Breast epithelium (tissue), 4 donors: ENCODE measurements at regions not wholly inside any gene's neighbourhood (a gene's known extent, or its start where the extent isn't known, plus 50 kb on each side); places are given as distances from the start of the nearest gene placed in this dataset.

Experiments used
- DNase-seq, 2 donors: peaks; one replicate each; pipeline ENCODE4 v3.0.0-alpha.2; 2019; ENCODE audit warnings: low spot score in 2 of 2
- H3K27ac ChIP-seq, 2 donors: fragments of 200-600 bp; sonication (generic) in 1 of 2; one replicate each; pipeline ENCODE4 v1.5.1; 2016 to 2019; ENCODE audit warnings: mild to moderate bottlenecking in 1 of 2
- H3K27me3 ChIP-seq, 2 donors: fragments of 200-600 bp; sonication (generic) in 1 of 2; one replicate each; pipeline versions ENCODE4 v1.5.1 to v1.6.0; 2017 to 2019; ENCODE audit warnings: control low read depth in 1 of 2, mild to moderate bottlenecking in 1 of 2
- H3K36me3 ChIP-seq: fragments of 200-600 bp; one replicate; pipeline ENCODE4 v1.5.1; 2019
- H3K4me1 ChIP-seq, 2 donors: fragments of 200-600 bp; sonication (generic); one replicate each; pipeline ENCODE4 v1.5.1; 2016 to 2019; ENCODE audit warnings: control low read depth in 1 of 2
- H3K4me3 ChIP-seq, 3 donors: fragments of 200-600 bp; sonication (generic); 1 replicate in 2 of 3; 2 replicates in 1 of 3; pipeline ENCODE4 v1.5.1; 2016 to 2019; ENCODE audit warnings: mild to moderate bottlenecking in 3 of 3, moderate library complexity in 2 of 3
- H3K9me3 ChIP-seq, 2 donors: fragments of 200-600 bp; sonication (generic) in 1 of 2; one replicate each; pipeline ENCODE4 v1.5.1; 2016 to 2019; ENCODE audit warnings: control low read depth in 1 of 2
- CTCF ChIP-seq, 3 donors: fragments of 450-650 bp; IDR thresholded peaks; one replicate each; pipeline ENCODE4 v1.5.1; 2016 to 2017; ENCODE audit warnings: antibody characterized with exemption in 3 of 3, mild to moderate bottlenecking in 3 of 3, moderate library complexity in 3 of 3
- POLR2A ChIP-seq: fragments of 450-650 bp; IDR thresholded peaks from one replicate; pipeline ENCODE4 v1.6.1; 2016; ENCODE audit warnings: antibody characterized with exemption, mild to moderate bottlenecking, moderate library complexity
- POLR2AphosphoS5 ChIP-seq, 3 donors: sonication (generic); formaldehyde crosslinking; IDR thresholded peaks; one replicate each; pipeline ENCODE4 v1.6.1; 2017; ENCODE audit warnings: antibody characterized with exemption in 3 of 3
- intact Hi-C: fragments of 100-400 bp; cut with DNase I; formaldehyde crosslinking; loops from one replicate; pipeline ENCODE4 v1.15.1; 2023; ENCODE audit warnings: low total_unique reads

GRCh38 chr6:11853678-11854407 lies 75.2 kb upstream of the ADTRP start:
- no peak for DNase-seq
- no peak for TF ChIP-seq POLR2AphosphoS5 (IDR thresholded peaks at IDR 0.05)
- no peak for TF ChIP-seq POLR2A
- no peak for TF ChIP-seq CTCF (IDR thresholded peaks at IDR 0.05)
- H3K27me3 ChIP-seq = no peaks in the 10 kb centered on the region

GRCh38 chr6:11852061-11852651 lies 73.6 kb upstream of the ADTRP start:
- no peak for DNase-seq
- H3K27me3 ChIP-seq = no peaks in the 10 kb centered on the region
- H3K36me3 ChIP-seq = no peaks in the 10 kb centered on the region
- H3K4me1 ChIP-seq = no peaks in the 10 kb centered on the region
- H3K9me3 ChIP-seq = no peaks in the 10 kb centered on the region
- intact Hi-C loops = no loop called here
- no peak for TF ChIP-seq POLR2AphosphoS5 (IDR thresholded peaks at IDR 0.05)
- no peak for TF ChIP-seq POLR2A
- no peak for TF ChIP-seq CTCF (IDR thresholded peaks at IDR 0.05)
- no peak overlapping the region for H3K4me3 ChIP-seq
- H3K27ac ChIP-seq = no peak overlapping the region

More at GRCh38 chr6:11853678-11854407, 75.2 kb upstream of the ADTRP start:
- Histone ChIP-seq H3K27ac (no peak overlapping the region), H3K4me3 (no peak overlapping the region), H3K36me3 (no peaks in the 10 kb centered on the region), H3K4me1 (no peaks in the 10 kb centered on the region), H3K9me3 (no peaks in the 10 kb centered on the region)
- intact Hi-C loops = no loop called here

- no peaks in the 10 kb centered on the region for H3K4me1 ChIP-seq
- intact Hi-C loops = no loop called here
- H3K27ac ChIP-seq = no peak overlapping the region
- no peak for TF ChIP-seq POLR2AphosphoS5 (IDR thresholded peaks at IDR 0.05)
- TF ChIP-seq POLR2A = no peak
- no peak for TF ChIP-seq CTCF (IDR thresholded peaks at IDR 0.05)
- H3K9me3 ChIP-seq = no peaks in the 10 kb centered on the region
- DNase-seq = no peak
- H3K27me3 ChIP-seq = no peaks in the 10 kb centered on the region
- H3K4me3 ChIP-seq = no peak overlapping the region
- no peaks in the 10 kb centered on the region for H3K36me3 ChIP-seq
These were observed 72.8 kb upstream of the ADTRP start for GRCh38 chr6:11851387-11851786.

GRCh38 chr6:11848852-11849731 lies 70.5 kb upstream of the ADTRP start:
- no peaks in the 10 kb centered on the region for H3K9me3 ChIP-seq
- H3K27me3 ChIP-seq = no peaks in the 10 kb centered on the region
- H3K27ac ChIP-seq = no peak overlapping the region
- no peaks in the 10 kb centered on the region for H3K36me3 ChIP-seq
- DNase-seq = no peak
- intact Hi-C loops = no loop called here
- TF ChIP-seq POLR2A = no peak
- no peak for TF ChIP-seq CTCF (IDR thresholded peaks at IDR 0.05)
- H3K4me3 ChIP-seq = no peak overlapping the region
- no peaks in the 10 kb centered on the region for H3K4me1 ChIP-seq

- no peaks in the 10 kb centered on the region for H3K4me1 ChIP-seq
- H3K27me3 ChIP-seq = no peaks in the 10 kb centered on the region
- H3K4me3 ChIP-seq = no peak overlapping the region
- TF ChIP-seq POLR2AphosphoS5 (IDR thresholded peaks at IDR 0.05) = no peak
- TF ChIP-seq POLR2A = no peak
- TF ChIP-seq CTCF (IDR thresholded peaks at IDR 0.05) = no peak
- intact Hi-C loops = no loop called here
- no peaks in the 10 kb centered on the region for H3K9me3 ChIP-seq
- H3K27ac ChIP-seq = no peak overlapping the region
- DNase-seq = no peak
- no peaks in the 10 kb centered on the region for H3K36me3 ChIP-seq
These were observed 69.7 kb upstream of the ADTRP start for GRCh38 chr6:11848346-11848651.
